BE2C (cell line): ENCODE measurements at regions not wholly inside any gene's neighbourhood (a gene's known extent, or its start where the extent isn't known, plus 50 kb on each side); places are given as distances from the start of the nearest gene placed in this dataset.
A peak's percentile ranks its signal among the peaks of the same experiment; 100 is the strongest.

ENCODE experiments used
- DNase-seq: peaks from one replicate; pipeline ENCODE4 v3.0.0-alpha.2; 2020
- H3K27me3 ChIP-seq: fragments of 250-450 bp; sonication (Bioruptor Pico); 2 replicates; pipeline ENCODE4 v1.5.1; 2020; ENCODE audit warnings: mild to moderate bottlenecking
- H3K36me3 ChIP-seq: fragments of 250-450 bp; sonication (Bioruptor Pico); 2 replicates; pipeline ENCODE4 v1.5.1; 2020; ENCODE audit warnings: mild to moderate bottlenecking
- H3K4me1 ChIP-seq: fragments of 250-450 bp; sonication (Bioruptor Pico); 2 replicates; pipeline ENCODE4 v1.5.1; 2020
- H3K4me3 ChIP-seq: 2 replicates; pipeline ENCODE4 v1.5.1; 2011; ENCODE audit warnings: low read depth, low read length
- H3K9me3 ChIP-seq: fragments of 250-450 bp; sonication (Bioruptor Pico); 2 replicates; pipeline ENCODE4 v1.5.1; 2020
- CTCF ChIP-seq: IDR thresholded peaks from 2 replicates; pipeline ENCODE4 v1.5.1; 2012; ENCODE audit warnings: mild to moderate bottlenecking, low read depth, low read length

GRCh38 chr1:87165177-87165576 lies 163.5 kb upstream of the LMO4 start:
- H3K4me1 ChIP-seq = no peaks in the 10 kb centered on the region
- H3K36me3 ChIP-seq = no peaks in the 10 kb centered on the region
- H3K9me3 ChIP-seq = no peaks in the 10 kb centered on the region
- no peaks in the 10 kb centered on the region for H3K27me3 ChIP-seq
- no peak overlapping the region for H3K4me3 ChIP-seq
- no peak for DNase-seq
- no peak for TF ChIP-seq CTCF

DNA sequence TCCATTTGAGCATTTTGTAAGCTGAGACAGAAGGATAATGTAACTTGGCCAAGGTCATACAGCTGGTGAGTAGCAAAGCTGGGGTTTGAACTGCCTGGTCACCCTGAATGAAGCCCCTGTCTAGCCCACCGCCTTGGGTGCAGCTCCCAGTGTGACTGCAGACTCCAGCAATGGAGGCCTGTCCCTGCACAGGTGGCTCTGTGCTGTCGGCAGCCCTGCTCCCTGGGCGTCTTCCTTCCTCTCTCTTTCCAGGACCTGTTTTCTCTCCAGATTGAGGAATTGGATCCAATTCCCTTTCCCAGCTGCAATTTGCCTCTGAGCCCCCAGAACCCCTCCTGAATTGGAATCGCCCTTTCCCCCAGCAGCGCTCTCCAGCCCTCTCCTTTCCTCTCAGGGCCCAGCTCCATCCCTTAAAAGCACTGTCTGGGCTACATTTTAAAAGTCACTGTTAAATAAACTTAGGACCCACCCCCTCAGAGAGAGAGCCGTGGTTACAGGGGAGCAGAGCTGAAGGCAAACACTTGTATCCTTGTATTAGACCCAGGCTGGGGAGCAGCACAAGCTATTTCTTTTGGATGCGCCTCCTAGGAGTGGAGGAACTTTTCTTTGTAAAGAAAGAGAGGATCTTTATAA lies 161.4 kb upstream of the LMO4 start:
- H3K4me3 ChIP-seq = no peak overlapping the region
- no peak for DNase-seq
- H3K9me3 ChIP-seq = no peaks in the 10 kb centered on the region
- H3K4me1 ChIP-seq = no peaks in the 10 kb centered on the region
- no peak for TF ChIP-seq CTCF
- no peaks in the 10 kb centered on the region for H3K36me3 ChIP-seq
- H3K27me3 ChIP-seq = no peaks in the 10 kb centered on the region

DNA sequence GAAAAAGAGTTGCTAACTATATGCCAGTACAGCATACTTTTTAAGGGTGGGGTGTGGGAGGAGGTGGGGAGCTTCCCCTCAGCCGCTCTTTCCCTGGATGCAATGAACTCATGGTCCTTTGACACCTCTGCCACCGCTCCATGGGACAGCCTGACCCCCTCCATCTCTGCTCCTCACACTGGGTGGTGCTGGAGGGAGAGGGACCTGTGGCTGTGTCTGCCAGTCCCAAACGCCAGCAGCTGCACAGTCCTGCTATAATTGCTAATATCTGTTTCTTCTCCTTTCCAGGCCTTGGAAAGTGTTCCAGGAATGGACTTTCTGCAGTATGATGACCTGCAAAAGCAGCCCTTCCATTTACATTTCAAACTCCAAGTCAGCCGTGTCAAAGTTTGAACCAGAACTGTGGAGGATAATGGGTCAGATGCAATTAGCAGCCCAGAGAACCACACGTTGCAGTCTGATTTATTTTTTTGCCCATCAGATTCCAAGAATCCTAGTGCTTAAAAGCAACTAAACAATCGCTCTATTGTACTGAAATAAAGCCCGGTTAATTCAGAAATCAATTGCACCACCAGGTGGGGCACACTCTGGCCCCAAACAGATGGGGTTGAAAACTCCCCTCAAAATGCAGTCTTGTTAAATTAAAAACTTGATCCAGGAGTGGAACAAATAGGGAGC lies 160.7 kb upstream of the LMO4 start:
- no peak overlapping the region for H3K4me3 ChIP-seq

DNA sequence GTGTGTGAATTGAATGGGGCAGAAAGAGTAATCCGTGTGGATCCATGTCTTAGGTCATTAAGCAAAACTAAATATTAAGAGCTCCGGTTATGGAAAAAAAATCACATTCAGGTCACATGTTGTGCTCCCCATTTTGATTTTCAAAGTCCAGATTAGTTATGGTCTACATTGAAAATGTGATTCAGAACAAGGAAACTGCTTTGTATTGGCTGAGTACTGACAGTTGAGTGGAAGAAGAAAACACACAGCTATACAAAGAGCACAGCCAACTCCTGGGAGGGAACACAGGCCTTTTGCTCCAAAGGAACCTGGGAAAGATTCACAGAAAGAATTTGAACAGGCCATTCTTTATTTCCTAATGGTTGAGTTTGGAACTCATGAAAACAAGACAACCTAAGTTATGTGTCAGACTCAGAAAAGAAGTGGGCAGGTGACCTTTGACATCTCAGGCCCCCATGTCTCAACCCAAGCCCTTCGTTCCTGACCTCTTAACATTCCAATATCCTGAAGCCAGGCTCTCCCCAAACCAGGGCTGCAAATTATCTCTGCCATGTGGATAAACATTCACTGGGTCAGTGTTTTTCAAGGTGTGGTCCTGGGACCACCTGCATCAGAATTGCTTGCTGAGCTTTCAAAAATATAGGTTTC lies 159.3 kb upstream of the LMO4 start:
- no peaks in the 10 kb centered on the region for H3K9me3 ChIP-seq
- DNase-seq = no peak
- H3K36me3 ChIP-seq = no peaks in the 10 kb centered on the region
- H3K4me1 ChIP-seq = no peaks in the 10 kb centered on the region
- H3K4me3 ChIP-seq = no peak overlapping the region
- no peak for TF ChIP-seq CTCF
- H3K27me3 ChIP-seq = no peaks in the 10 kb centered on the region

More for the DNA sequence above, 160.7 kb upstream of the LMO4 start:
- no peaks in the 10 kb centered on the region for H3K36me3 ChIP-seq
- TF ChIP-seq CTCF = 0 out of 2 replicates have a peak, but pooled peaks have one; percentile 6
- H3K27me3 ChIP-seq = no peaks in the 10 kb centered on the region
- no peak for DNase-seq
- H3K9me3 ChIP-seq = no peaks in the 10 kb centered on the region
- no peaks in the 10 kb centered on the region for H3K4me1 ChIP-seq

DNA sequence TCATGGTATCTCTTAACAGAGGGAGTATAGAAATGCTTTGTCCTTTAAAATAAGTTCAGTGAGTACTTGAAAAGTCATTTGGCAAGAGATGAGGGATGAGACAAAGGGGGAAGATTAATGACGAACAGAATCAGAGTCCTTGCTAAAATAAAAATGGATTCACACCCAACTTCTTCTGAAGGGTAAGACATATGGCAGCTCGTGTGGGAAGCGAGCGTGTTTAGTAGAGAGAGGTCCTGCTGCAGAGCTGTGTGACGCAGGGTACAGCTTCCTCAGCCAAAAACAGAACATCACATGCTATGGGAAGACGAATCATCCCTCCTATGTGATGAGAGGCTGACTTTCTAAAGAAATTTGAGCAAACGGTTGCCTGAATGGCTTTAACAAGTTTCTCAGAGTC lies 158.5 kb upstream of the LMO4 start:
- H3K4me3 ChIP-seq = no peak overlapping the region
- H3K27me3 ChIP-seq = no peaks in the 10 kb centered on the region
- H3K36me3 ChIP-seq = no peaks in the 10 kb centered on the region
- no peaks in the 10 kb centered on the region for H3K9me3 ChIP-seq
- TF ChIP-seq CTCF = no peak
- H3K4me1 ChIP-seq = no peaks in the 10 kb centered on the region
- DNase-seq = no peak
